NB4 (cell line): ENCODE measurements at regions not wholly inside any gene's neighbourhood (a gene's known extent, or its start where the extent isn't known, plus 50 kb on each side); places are given as distances from the start of the nearest gene placed in this dataset.

Source experiments
- CTCF ChIP-seq: IDR thresholded peaks from one replicate; pipeline ENCODE4 v1.5.1; 2012; ENCODE audit warnings: low read depth, low read length
- MYC ChIP-seq: IDR thresholded peaks from 2 replicates; pipeline ENCODE4 v1.6.1; 2011; ENCODE audit warnings: low read depth, low read length
- POLR2A ChIP-seq: IDR thresholded peaks from 2 replicates; pipeline ENCODE4 v1.6.1; 2011; ENCODE audit warnings: mild to moderate bottlenecking; ENCODE audit not compliant: insufficient read length; ENCODE audit errors: extremely low read depth

- TF ChIP-seq CTCF (no peak), POLR2A (no peak), MYC (no peak)
Measured at GRCh38 chr2:505941-506340, 171.3 kb downstream of the TMEM18 start.
